Fibroblast of skin of abdomen (primary cell): ENCODE measurements at regions not wholly inside any gene's neighbourhood (a gene's known extent, or its start where the extent isn't known, plus 50 kb on each side); places are given as distances from the start of the nearest gene placed in this dataset.

Source experiments
- DNase-seq: peaks from one replicate; pipeline ENCODE4 v3.0.0-alpha.2; 2013

GRCh38 chr12:93944911-93945310 lies 203.5 kb upstream of the PLXNC1 start:
- no peak for DNase-seq

GRCh38 chr12:93946542-93947150 lies 201.7 kb upstream of the PLXNC1 start:
- DNase-seq, result peak; percentile 78

GRCh38 chr12:93947486-93947885 lies 200.9 kb upstream of the PLXNC1 start:
- no peak for DNase-seq

- DNase-seq, result no peak
These were observed 198.1 kb upstream of the PLXNC1 start for GRCh38 chr12:93950311-93950710.

- no peak for DNase-seq
These were observed 193.9 kb upstream of the PLXNC1 start for GRCh38 chr12:93954166-93955112.

GRCh38 chr12:93956551-93956950 lies 191.8 kb upstream of the PLXNC1 start:
- DNase-seq, result no peak

GRCh38 chr12:93957168-93957567 lies 191.2 kb upstream of the PLXNC1 start:
- no peak for DNase-seq

- DNase-seq, result peak; percentile 39
These were observed 190.5 kb upstream of the PLXNC1 start for GRCh38 chr12:93957870-93958269.

GRCh38 chr12:93959657-93960056 lies 188.7 kb upstream of the PLXNC1 start:
- DNase-seq, result no peak

- no peak for DNase-seq
These were observed 187.9 kb upstream of the PLXNC1 start for GRCh38 chr12:93960521-93960920.

- DNase-seq, result no peak
These were observed 186.0 kb upstream of the PLXNC1 start for GRCh38 chr12:93962336-93962735.

- no peak for DNase-seq
These were observed 183.4 kb upstream of the PLXNC1 start for GRCh38 chr12:93964936-93965335.

GRCh38 chr12:93966516-93967133 lies 181.8 kb upstream of the PLXNC1 start:
- no peak for DNase-seq

GRCh38 chr12:93967454-93967853 lies 180.9 kb upstream of the PLXNC1 start:
- DNase-seq, result no peak

GRCh38 chr12:93968536-93969285 lies 179.7 kb upstream of the PLXNC1 start:
- no peak for DNase-seq

GRCh38 chr12:93970900-93971688 lies 177.3 kb upstream of the PLXNC1 start:
- DNase-seq, result no peak

- peak; percentile 33 for DNase-seq
These were observed 175.8 kb upstream of the PLXNC1 start for GRCh38 chr12:93972411-93973208.

GRCh38 chr12:93974252-93974651 lies 174.1 kb upstream of the PLXNC1 start:
- DNase-seq, result no peak

- DNase-seq, result no peak
These were observed 172.4 kb upstream of the PLXNC1 start for GRCh38 chr12:93976024-93976423.

- no peak for DNase-seq
These were observed 171.3 kb upstream of the PLXNC1 start for GRCh38 chr12:93977081-93977480.

GRCh38 chr12:93978553-93978952 lies 169.8 kb upstream of the PLXNC1 start:
- peak; percentile 55 for DNase-seq
